GM23338 (cell line): ENCODE measurements at regions not wholly inside any gene's neighbourhood (a gene's known extent, or its start where the extent isn't known, plus 50 kb on each side); places are given as distances from the start of the nearest gene placed in this dataset.

Experiments
- ATAC-seq: fragments of 200-7000 bp; cut with Tn5 transposase; 3 replicates; pipeline ENCODE4 v1.9.1; 2020
- DNase-seq: peaks from one replicate; pipeline ENCODE4 v3.0.0-alpha.2; 2015; ENCODE audit warnings: low spot score
- H2AFZ ChIP-seq: fragments of 200-600 bp; sonication (generic); 2 replicates; pipeline ENCODE4 v1.8.0; 2016; ENCODE audit warnings: antibody characterized with exemption, mild to moderate bottlenecking, moderate library complexity
- H3F3A ChIP-seq: fragments of 200-600 bp; sonication (generic); replicated peaks from 2 replicates; pipeline ENCODE4 v1.8.0; 2017; ENCODE audit warnings: antibody characterized with exemption, mixed run types, low read depth
- H3K27ac ChIP-seq: fragments of 200-600 bp; sonication (generic); 2 replicates; pipeline ENCODE4 v1.6.1; 2016; ENCODE audit warnings: low read depth
- H3K27me3 ChIP-seq: fragments of 200-600 bp; sonication (generic); 2 replicates; pipeline ENCODE4 v1.8.0; 2016; ENCODE audit warnings: mild to moderate bottlenecking, mixed run types, moderate library complexity; ENCODE audit not compliant: insufficient read depth
- H3K36me3 ChIP-seq: fragments of 200-600 bp; sonication (generic); 2 replicates; pipeline ENCODE4 v1.8.0; 2016; ENCODE audit warnings: mild to moderate bottlenecking; ENCODE audit not compliant: insufficient read depth
- H3K4me1 ChIP-seq: fragments of 200-600 bp; sonication (generic); 2 replicates; pipeline ENCODE4 v1.8.0; 2016; ENCODE audit warnings: mild to moderate bottlenecking, moderate library complexity; ENCODE audit not compliant: insufficient read depth
- H3K4me2 ChIP-seq: fragments of 200-600 bp; sonication (generic); 2 replicates; pipeline ENCODE4 v1.7.1; 2017; ENCODE audit warnings: mixed run types
- H3K4me3 ChIP-seq: fragments of 200-600 bp; sonication (generic); 2 replicates; pipeline ENCODE4 v1.6.1; 2016; ENCODE audit warnings: mixed run types
- H3K79me2 ChIP-seq: fragments of 200-600 bp; sonication (generic); replicated peaks from 2 replicates; pipeline ENCODE4 v1.8.0; 2017; ENCODE audit warnings: mild to moderate bottlenecking; ENCODE audit not compliant: insufficient read depth
- H3K9me2 ChIP-seq: fragments of 200-600 bp; sonication (generic); 2 replicates; pipeline ENCODE4 v1.8.0; 2017; ENCODE audit not compliant: insufficient read depth
- H4K20me1 ChIP-seq: fragments of 200-600 bp; sonication (generic); replicated peaks from 2 replicates; pipeline ENCODE4 v1.8.0; 2017; ENCODE audit warnings: mild to moderate bottlenecking; ENCODE audit not compliant: insufficient read depth
- H3K27ac Mint-ChIP-seq: 2 replicates; pipeline ENCODE4 v1.8.0; 2020; ENCODE audit warnings: inconsistent platforms, mild to moderate bottlenecking, moderate library complexity, mixed read lengths
- H3K27me3 Mint-ChIP-seq: 3 replicates; pipeline ENCODE4 v1.8.0; 2022; ENCODE audit warnings: low read depth, mild to moderate bottlenecking, moderate library complexity, mixed read lengths, inconsistent platforms; ENCODE audit not compliant: insufficient read depth, poor library complexity
- H3K36me3 Mint-ChIP-seq: 3 replicates; pipeline ENCODE4 v1.8.0; 2021; ENCODE audit warnings: low read depth, mild to moderate bottlenecking, inconsistent platforms, moderate library complexity, mixed read lengths
- H3K4me1 Mint-ChIP-seq: 3 replicates; pipeline ENCODE4 v1.8.0; 2020; ENCODE audit warnings: mild to moderate bottlenecking, inconsistent platforms, mixed read lengths
- H3K4me3 Mint-ChIP-seq: 3 replicates; pipeline ENCODE4 v1.8.0; 2021; ENCODE audit warnings: moderate library complexity, mild to moderate bottlenecking, inconsistent platforms, mixed read lengths
- H3K9me3 Mint-ChIP-seq: 3 replicates; pipeline ENCODE4 v1.8.0; 2020; ENCODE audit warnings: moderate library complexity, mild to moderate bottlenecking, inconsistent platforms, mixed read lengths
- CREB1 ChIP-seq: fragments of 250-450 bp; sonication (Bioruptor Pico); IDR thresholded peaks from 2 replicates; pipeline ENCODE4 v1.5.0; 2020; ENCODE audit warnings: low read depth, mild to moderate bottlenecking, moderate library complexity
- CTCF ChIP-seq, 2 experiments: fragments of 200-600 bp in 1 of 2; sonication (generic) in 1 of 2; conservative IDR thresholded peaks; 2 replicates each; pipeline versions ENCODE4 v1.5.1 to v1.6.1; 2016 to 2017; ENCODE audit warnings: antibody characterized with exemption in 2 of 2, low read depth in 2 of 2, mild to moderate bottlenecking in 2 of 2, moderate library complexity in 1 of 2
- ETS1 ChIP-seq: IDR thresholded peaks from 2 replicates; pipeline ENCODE4 v1.6.1; 2016; ENCODE audit warnings: antibody characterized with exemption
- EZH2 ChIP-seq: fragments of 200-600 bp; sonication (generic); IDR thresholded peaks from one replicate; pipeline ENCODE4 v1.8.0; 2017; ENCODE audit warnings: antibody characterized with exemption, mild to moderate bottlenecking, low read depth; ENCODE audit not compliant: unreplicated experiment
- JUNB ChIP-seq: IDR thresholded peaks from one replicate; pipeline ENCODE4 v1.6.1; 2016; ENCODE audit warnings: antibody characterized with exemption; ENCODE audit not compliant: unreplicated experiment
- NANOG ChIP-seq: IDR thresholded peaks from 2 replicates; pipeline ENCODE4 v1.6.1; 2016; ENCODE audit warnings: antibody characterized with exemption, borderline replicate concordance
- POLR2AphosphoS5 ChIP-seq: IDR thresholded peaks from 2 replicates; pipeline ENCODE4 v1.6.1; 2016; ENCODE audit warnings: antibody characterized with exemption, low read depth
- REST ChIP-seq: IDR thresholded peaks from one replicate; pipeline ENCODE4 v1.6.1; 2018; ENCODE audit warnings: antibody characterized with exemption; ENCODE audit not compliant: unreplicated experiment
- STAT1 ChIP-seq: IDR thresholded peaks from one replicate; pipeline ENCODE4 v1.6.1; 2016; ENCODE audit warnings: antibody characterized with exemption; ENCODE audit not compliant: unreplicated experiment
- ZNF114 ChIP-seq: fragments of 250-450 bp; sonication (Bioruptor Pico); IDR thresholded peaks from 2 replicates; pipeline ENCODE4 v1.5.0; 2020; ENCODE audit warnings: mild to moderate bottlenecking, moderate library complexity
- ZNF462 ChIP-seq: fragments of 250-450 bp; sonication (Bioruptor Pico); IDR thresholded peaks from 2 replicates; pipeline ENCODE4 v1.5.0; 2020; ENCODE audit warnings: mild to moderate bottlenecking, moderate library complexity

- TF ChIP-seq ZNF462 (CRISPR knock-in tag): no peak
- no peak for TF ChIP-seq POLR2AphosphoS5
Measured at GRCh38 chr1:214882616-214883015, 199.9 kb upstream of the KCNK2 start (continued).

- Mint-ChIP-seq H3K4me1 (no peaks in the 10 kb centered on the region; the same call in 2 of the 3 replicates), H3K27me3 (no peaks in the 10 kb centered on the region), H3K9me3 (no peaks in the 10 kb centered on the region; the same call in 2 of the 3 replicates), H3K4me3 (no peak overlapping the region), H3K36me3 (no peaks in the 10 kb centered on the region), H3K27ac (0 out of 2 replicates have a peak overlapping the region, but pooled peaks have one; percentile 7)
- H3K9me2 ChIP-seq: no peaks in the 10 kb centered on the region; the same call in 1 of the 2 replicates
- H3K4me3 ChIP-seq: no peak overlapping the region
- H3F3A ChIP-seq: no peaks in the 10 kb centered on the region
- no peaks in the 10 kb centered on the region for H3K79me2 ChIP-seq
- H3K4me1 ChIP-seq: no peaks in the 10 kb centered on the region
- no peaks in the 10 kb centered on the region for H4K20me1 ChIP-seq
- H3K27me3 ChIP-seq: no peaks in the 10 kb centered on the region
- ATAC-seq (no peak), DNase-seq (no peak)
- H3K27ac ChIP-seq: no peak overlapping the region
- H3K4me2 ChIP-seq: no peak overlapping the region
- H2AFZ ChIP-seq: no peak overlapping the region
- H3K36me3 ChIP-seq: no peaks in the 10 kb centered on the region
- TF ChIP-seq JUNB: no peak
- no peak for TF ChIP-seq CREB1 (CRISPR knock-in tag)
- TF ChIP-seq POLR2AphosphoS5: no peak
- no peak for TF ChIP-seq ZNF114 (CRISPR knock-in tag)
- TF ChIP-seq NANOG: no peak
- TF ChIP-seq REST: no peak
- TF ChIP-seq EZH2: no peak
- TF ChIP-seq CTCF (conservative IDR thresholded peaks at IDR 0.05; ENCODE audit: low read depth in 2 of 2): no peak
- no peak for TF ChIP-seq ETS1
- TF ChIP-seq STAT1: no peak
Measured at GRCh38 chr1:214895011-214895600, 187.4 kb upstream of the KCNK2 start.
